Mesothelial cell of epicardium (in vitro differentiated cells): ENCODE measurements at regions not wholly inside any gene's neighbourhood (a gene's known extent, or its start where the extent isn't known, plus 50 kb on each side); places are given as distances from the start of the nearest gene placed in this dataset.

Experiments
- DNase-seq, 2 experiments: peaks; one replicate each; pipeline ENCODE4 v3.0.0; 2021; ENCODE audit warnings: low spot score in 2 of 2; ENCODE audit not compliant: unreplicated experiment in 2 of 2
- H3K27ac Mint-ChIP-seq: 2 replicates; pipeline ENCODE4 v1.8.0; 2021; ENCODE audit warnings: mixed read lengths
- H3K27me3 Mint-ChIP-seq: 2 replicates; pipeline ENCODE4 v1.8.0; 2021; ENCODE audit warnings: low read depth, mixed read lengths
- H3K36me3 Mint-ChIP-seq: 2 replicates; pipeline ENCODE4 v1.8.0; 2021; ENCODE audit warnings: mixed read lengths
- H3K4me1 Mint-ChIP-seq: 2 replicates; pipeline ENCODE4 v1.8.0; 2021; ENCODE audit warnings: mixed read lengths
- H3K4me3 Mint-ChIP-seq: 2 replicates; pipeline ENCODE4 v1.8.0; 2021; ENCODE audit warnings: mild to moderate bottlenecking, moderate library complexity, mixed read lengths
- H3K9me3 Mint-ChIP-seq: 2 replicates; pipeline ENCODE4 v1.8.0; 2021; ENCODE audit warnings: mixed read lengths
- TF ChIP-seq, protein P1 (sequence below): fragments of 200-600 bp; sonication (generic); IDR thresholded peaks from one replicate; pipeline ENCODE4 v1.5.0; 2021; ENCODE audit warnings: antibody characterized with exemption; ENCODE audit not compliant: unreplicated experiment

DNA sequence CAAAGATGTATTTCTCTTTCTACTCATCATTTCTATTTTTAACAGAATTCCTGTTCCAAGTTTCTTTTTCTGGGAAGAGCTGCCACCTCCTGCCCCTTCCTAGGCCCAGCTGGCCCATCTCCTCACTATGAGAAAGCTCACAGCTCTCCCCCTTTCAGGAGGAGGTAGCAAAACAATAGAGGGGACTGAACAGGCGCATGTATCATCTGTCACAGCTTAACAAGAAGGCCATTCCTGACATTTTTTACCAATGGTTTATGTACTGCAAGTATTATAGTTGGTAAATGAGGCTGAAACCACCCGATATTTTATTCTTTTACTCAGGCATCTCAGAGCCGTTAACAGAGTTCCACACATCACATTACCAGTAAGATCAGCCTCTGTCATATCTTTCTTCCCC, 103.7 kb upstream of the MTHFD1L start:
- peaks cover 5% of the 10 kb centered on the region for H3K36me3 Mint-ChIP-seq
- DNase-seq, result no peak
- no peak overlapping the region for H3K4me3 Mint-ChIP-seq
- H3K27ac Mint-ChIP-seq, result peak overlapping the region; percentile 89
- no peaks in the 10 kb centered on the region for H3K9me3 Mint-ChIP-seq
- H3K4me1 Mint-ChIP-seq, result peaks cover 45% of the 10 kb centered on the region
- TF ChIP-seq, protein P1, sequence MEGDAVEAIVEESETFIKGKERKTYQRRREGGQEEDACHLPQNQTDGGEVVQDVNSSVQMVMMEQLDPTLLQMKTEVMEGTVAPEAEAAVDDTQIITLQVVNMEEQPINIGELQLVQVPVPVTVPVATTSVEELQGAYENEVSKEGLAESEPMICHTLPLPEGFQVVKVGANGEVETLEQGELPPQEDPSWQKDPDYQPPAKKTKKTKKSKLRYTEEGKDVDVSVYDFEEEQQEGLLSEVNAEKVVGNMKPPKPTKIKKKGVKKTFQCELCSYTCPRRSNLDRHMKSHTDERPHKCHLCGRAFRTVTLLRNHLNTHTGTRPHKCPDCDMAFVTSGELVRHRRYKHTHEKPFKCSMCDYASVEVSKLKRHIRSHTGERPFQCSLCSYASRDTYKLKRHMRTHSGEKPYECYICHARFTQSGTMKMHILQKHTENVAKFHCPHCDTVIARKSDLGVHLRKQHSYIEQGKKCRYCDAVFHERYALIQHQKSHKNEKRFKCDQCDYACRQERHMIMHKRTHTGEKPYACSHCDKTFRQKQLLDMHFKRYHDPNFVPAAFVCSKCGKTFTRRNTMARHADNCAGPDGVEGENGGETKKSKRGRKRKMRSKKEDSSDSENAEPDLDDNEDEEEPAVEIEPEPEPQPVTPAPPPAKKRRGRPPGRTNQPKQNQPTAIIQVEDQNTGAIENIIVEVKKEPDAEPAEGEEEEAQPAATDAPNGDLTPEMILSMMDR, result no peak
- H3K27me3 Mint-ChIP-seq, result no peaks in the 10 kb centered on the region

DNA sequence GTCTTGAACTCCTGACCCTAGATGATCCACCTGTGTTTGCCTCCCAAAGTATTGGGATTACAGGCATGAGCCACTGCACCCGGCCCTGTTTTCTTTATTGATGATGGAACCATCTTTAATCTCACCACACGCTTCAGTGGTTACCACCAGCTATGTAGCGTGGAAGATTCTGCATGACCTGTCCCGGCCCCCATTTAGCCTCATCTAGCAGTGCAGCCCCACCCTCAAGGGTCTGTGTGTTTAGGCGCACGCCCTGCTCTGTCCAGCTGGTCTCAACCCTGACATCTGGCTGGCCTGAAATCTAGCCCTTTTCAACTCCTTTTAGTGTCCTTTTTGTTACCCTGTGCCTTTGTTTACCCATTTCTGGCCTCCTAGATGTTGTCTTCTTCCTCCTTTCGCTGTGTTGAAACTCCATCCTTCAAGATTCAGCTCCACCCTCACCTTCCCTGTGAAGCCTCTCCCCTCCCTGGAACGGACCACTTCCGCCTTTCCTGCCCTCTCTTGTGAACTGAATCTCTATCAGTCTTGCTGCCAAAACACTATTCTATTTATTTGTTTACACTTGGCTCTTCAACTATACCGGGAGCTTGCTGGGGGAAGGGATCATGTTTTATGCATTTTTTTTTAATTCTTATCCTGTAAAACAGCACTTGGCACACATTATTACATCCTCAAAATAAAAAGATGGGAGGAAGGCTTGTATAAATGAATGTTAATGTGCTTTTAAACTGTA, 101.0 kb upstream of the MTHFD1L start:
- Mint-ChIP-seq H3K36me3 (peaks cover 5% of the 10 kb centered on the region), H3K27ac (peak overlapping the region; percentile 37), H3K27me3 (no peaks in the 10 kb centered on the region), H3K4me3 (no peak overlapping the region), H3K9me3 (no peaks in the 10 kb centered on the region), H3K4me1 (peaks cover 61% of the 10 kb centered on the region)
- DNase-seq, result no peak
- TF ChIP-seq, protein P1, result no peak

DNA sequence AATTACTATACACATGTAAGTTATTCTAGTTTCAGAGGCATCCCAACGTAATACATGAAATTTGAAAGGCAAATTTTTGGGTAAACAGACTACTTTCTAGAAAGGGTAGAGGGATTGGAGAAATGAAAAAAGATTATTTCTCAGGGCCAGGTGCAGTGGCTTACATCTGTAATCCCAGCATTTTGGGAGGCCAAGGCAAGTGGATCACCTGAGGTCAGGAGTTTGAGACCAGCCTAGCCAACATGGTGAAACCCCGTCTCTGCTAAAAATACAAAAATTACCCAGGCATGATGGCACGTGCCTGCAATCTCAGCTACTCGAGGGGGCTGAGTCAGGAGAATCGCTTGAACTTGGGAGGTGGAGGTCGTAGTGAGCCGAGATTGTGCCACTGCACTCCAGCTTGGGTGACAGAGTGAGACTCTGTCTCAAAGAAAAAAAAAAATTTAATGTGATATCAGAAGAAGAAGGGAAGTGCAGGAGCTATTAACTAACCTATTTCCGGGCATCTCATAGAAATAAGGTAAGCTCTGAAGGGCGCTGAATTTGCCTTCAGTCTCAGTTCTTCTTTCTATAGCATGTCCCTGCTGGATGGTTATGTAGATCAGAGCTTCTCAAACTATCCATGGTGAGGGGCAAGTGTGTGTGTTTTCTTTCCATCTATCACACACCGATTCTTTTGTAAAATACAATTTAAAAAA, 100.3 kb upstream of the MTHFD1L start:
- H3K9me3 Mint-ChIP-seq, result no peaks in the 10 kb centered on the region
- peaks cover 57% of the 10 kb centered on the region for H3K4me1 Mint-ChIP-seq
- H3K4me3 Mint-ChIP-seq, result no peak overlapping the region
- TF ChIP-seq, protein P1, result no peak
- peak overlapping the region; percentile 64 for H3K27ac Mint-ChIP-seq
- H3K27me3 Mint-ChIP-seq, result no peaks in the 10 kb centered on the region
- peaks cover 11% of the 10 kb centered on the region for H3K36me3 Mint-ChIP-seq
- DNase-seq, result no peak

DNA sequence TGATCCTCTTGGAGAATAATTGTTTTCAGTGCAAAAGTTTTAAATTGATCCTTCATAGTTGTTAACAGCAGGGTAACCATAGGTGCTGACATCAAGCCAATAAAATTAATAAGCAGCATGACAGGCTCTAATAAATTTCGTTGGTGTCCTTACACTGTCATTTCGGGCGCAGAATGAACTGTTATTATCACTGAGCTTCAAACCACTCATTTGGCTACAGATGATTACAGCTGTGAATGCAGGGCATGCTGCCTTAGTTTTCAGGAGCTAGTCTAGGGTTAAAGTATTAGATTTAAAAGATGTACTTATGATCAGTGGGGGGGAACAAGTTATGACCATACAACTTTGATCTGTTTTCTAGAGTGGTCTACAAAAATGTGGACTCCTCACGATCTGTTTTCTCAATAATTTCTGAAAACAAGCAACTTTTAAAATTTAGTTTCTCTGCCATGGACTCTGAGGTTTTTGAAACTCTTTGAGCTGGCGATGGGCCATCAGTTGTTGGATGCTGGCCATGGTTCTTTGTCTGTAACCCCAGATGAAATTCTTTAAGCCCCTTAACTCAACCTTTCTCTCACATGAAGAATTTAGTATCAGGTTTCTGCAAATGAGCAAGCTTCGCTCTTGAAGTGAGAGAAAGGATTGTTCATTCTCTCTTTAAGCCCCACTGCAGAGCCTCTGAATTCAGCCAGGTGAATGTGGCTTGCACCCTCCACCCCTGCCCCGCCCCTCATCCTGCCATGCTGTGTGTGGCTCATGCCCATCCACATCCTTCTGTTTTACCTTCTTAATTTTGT, 99.1 kb upstream of the MTHFD1L start:
- TF ChIP-seq, protein P1, result no peak
- Mint-ChIP-seq H3K27ac (peak overlapping the region; percentile 93), H3K36me3 (peaks cover 14% of the 10 kb centered on the region), H3K9me3 (no peaks in the 10 kb centered on the region), H3K4me3 (no peak overlapping the region), H3K4me1 (peaks cover 54% of the 10 kb centered on the region), H3K27me3 (no peaks in the 10 kb centered on the region)
- peak in 1 of 2 experiments; percentile 55 for DNase-seq

DNA sequence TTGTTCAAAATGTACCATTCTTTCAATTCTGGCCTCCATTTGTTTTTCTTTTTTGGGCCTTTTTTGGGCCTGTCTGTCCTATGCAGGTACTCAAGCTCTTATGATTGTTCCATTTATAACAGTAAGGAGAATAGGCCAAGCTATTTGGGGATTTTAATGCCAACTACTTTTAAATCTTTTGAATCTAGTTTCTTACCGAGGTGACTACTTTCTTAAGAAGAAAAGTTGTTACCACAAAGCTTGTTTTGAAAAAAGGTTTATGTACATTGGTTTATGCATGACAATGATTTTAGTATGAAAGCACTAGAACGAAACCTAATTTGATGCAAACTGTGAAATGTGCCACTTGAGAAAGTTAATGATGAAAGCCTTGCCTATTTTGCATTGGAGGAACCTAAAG, 98.3 kb upstream of the MTHFD1L start:
- H3K4me1 Mint-ChIP-seq, result peaks cover 49% of the 10 kb centered on the region
- TF ChIP-seq, protein P1, result no peak
- peak overlapping the region; percentile 93 for H3K27ac Mint-ChIP-seq
- DNase-seq, result no peak
- peaks cover 14% of the 10 kb centered on the region for H3K36me3 Mint-ChIP-seq
- no peaks in the 10 kb centered on the region for H3K27me3 Mint-ChIP-seq
- H3K4me3 Mint-ChIP-seq, result no peak overlapping the region
- H3K9me3 Mint-ChIP-seq, result no peaks in the 10 kb centered on the region
